Esophagus squamous epithelium (tissue), 5 donors: ENCODE measurements at regions not wholly inside any gene's neighbourhood (a gene's known extent, or its start where the extent isn't known, plus 50 kb on each side); places are given as distances from the start of the nearest gene placed in this dataset.
A peak's percentile ranks its signal among the peaks of the same experiment; 100 is the strongest.
"Not testable (repeated sequence)": the region's sequence is repeated elsewhere in the genome, so short reads cannot be mapped to it uniquely, and the experiment has no call there.

Source experiments
- DNase-seq: peaks from one replicate; lab custom pipeline; 2025; lab: John Stamatoyannopoulos, UW
- H3K27ac ChIP-seq, 4 donors: fragments of 200-600 bp; sonication (generic); one replicate each; pipeline ENCODE4 v1.5.1; 2016 to 2019; ENCODE audit warnings: mild to moderate bottlenecking in 1 of 4
- H3K27me3 ChIP-seq, 4 donors: fragments of 200-600 bp; sonication (generic); 1 replicate in 3 of 4; 2 replicates in 1 of 4; pipeline versions ENCODE4 v1.5.1 to v1.6.0; 2017 to 2021; ENCODE audit warnings: antibody characterized with exemption in 1 of 4
- H3K36me3 ChIP-seq, 3 donors: fragments of 200-600 bp; sonication (generic); one replicate each; pipeline ENCODE4 v1.5.1; 2016 to 2019
- H3K4me1 ChIP-seq, 3 donors: fragments of 200-600 bp; sonication (generic); one replicate each; pipeline ENCODE4 v1.5.1; 2017 to 2019
- H3K4me3 ChIP-seq, 4 donors: fragments of 200-600 bp; sonication (generic); 1 replicate in 3 of 4; 2 replicates in 1 of 4; pipeline ENCODE4 v1.5.1; 2016 to 2019; ENCODE audit warnings: mild to moderate bottlenecking in 2 of 4, moderate library complexity in 1 of 4
- H3K9me3 ChIP-seq, 3 donors: fragments of 200-600 bp; sonication (generic); one replicate each; pipeline ENCODE4 v1.5.1; 2016 to 2019
- CTCF ChIP-seq, 6 experiments: fragments of 450-650 bp in 4 of 6; fragments of 200-600 bp in 2 of 6; sonication (generic) in 2 of 6; IDR thresholded peaks; one replicate each; pipeline ENCODE4 v1.5.1; 2016 to 2019; ENCODE audit warnings: antibody characterized with exemption in 6 of 6, mild to moderate bottlenecking in 4 of 6, moderate library complexity in 4 of 6
- POLR2A ChIP-seq, 4 donors: fragments of 450-650 bp; IDR thresholded peaks; one replicate each; pipeline ENCODE4 v1.6.1; 2017; ENCODE audit warnings: antibody characterized with exemption in 4 of 4, mild to moderate bottlenecking in 4 of 4, moderate library complexity in 3 of 4
- WGBS, 2 donors: methylation state at CpG; one replicate each; pipeline ENCODE4 v1.1.5; 2018; 5-methylcytosine and 5-hydroxymethylcytosine counted together
- intact Hi-C: fragments of 100-400 bp; cut with DNase I; formaldehyde crosslinking; loops from one replicate; pipeline ENCODE4 v1.15.0; 2022
- donor health status: DM: yes; HTN: yes; CAD: no.

GRCh38 chr14:84323450-84323849 is 1206.5 kb upstream of the FLRT2 start:
- Histone ChIP-seq H3K4me3 (no peak overlapping the region), H3K27ac (peak overlapping the region in 1 of 4 donors; percentile 26), H3K9me3 (no peaks in the 10 kb centered on the region), H3K36me3 (no peaks in the 10 kb centered on the region), H3K27me3 (no peaks in the 10 kb centered on the region), H3K4me1 (peaks cover 0 to 9% (median 4%) of the 10 kb centered on the region in 3 donors)
- no peak for DNase-seq
- intact Hi-C loops: no loop called here
- no peak for TF ChIP-seq CTCF (IDR thresholded peaks at IDR 0.05)
- no peak for TF ChIP-seq POLR2A (IDR thresholded peaks at IDR 0.05)
- 66 to 79% methylated on average over 4 of the region's 4 CpGs for WGBS, 2 donors

- Histone ChIP-seq H3K4me1 (peaks cover 0 to 9% (median 4%) of the 10 kb centered on the region in 3 donors), H3K9me3 (no peaks in the 10 kb centered on the region), H3K36me3 (no peaks in the 10 kb centered on the region), H3K27me3 (no peaks in the 10 kb centered on the region), H3K27ac (peak overlapping the region in 1 of 4 donors; percentile 26), H3K4me3 (no peak overlapping the region)
- intact Hi-C loops: no loop called here
- no peak for TF ChIP-seq POLR2A (IDR thresholded peaks at IDR 0.05)
- no peak for DNase-seq
- 15 to 21% methylated on average over 4 of the region's 4 CpGs for WGBS, 2 donors
These were observed 1206.0 kb upstream of the FLRT2 start for GRCh38 chr14:84323978-84324377.

GRCh38 chr14:84336433-84336832 is 1193.5 kb upstream of the FLRT2 start:
- no peak for DNase-seq
- Histone ChIP-seq H3K4me3 (no peak overlapping the region), H3K27me3 (no peaks in the 10 kb centered on the region), H3K36me3 (no peaks in the 10 kb centered on the region), H3K4me1 (peaks cover 0 to 9% (median 0%) of the 10 kb centered on the region in 3 donors), H3K9me3 (peaks cover 0 to 5% (median 2%) of the 10 kb centered on the region in 3 donors), H3K27ac (no peak overlapping the region)
- no peak for TF ChIP-seq POLR2A (IDR thresholded peaks at IDR 0.05)
- intact Hi-C loops: no loop called here

- DNase-seq: no peak
- H3K27me3 ChIP-seq: no peaks in the 10 kb centered on the region
- H3K9me3 ChIP-seq: no peaks in the 10 kb centered on the region
- TF ChIP-seq POLR2A (IDR thresholded peaks at IDR 0.05) (no peak), CTCF (IDR thresholded peaks at IDR 0.05) (no peak)
- intact Hi-C loops: no loop called here
- H3K4me1 ChIP-seq: peaks cover 0 to 18% (median 0%) of the 10 kb centered on the region in 3 donors
- no peak overlapping the region for H3K4me3 ChIP-seq
- H3K27ac ChIP-seq: no peak overlapping the region
- no peaks in the 10 kb centered on the region for H3K36me3 ChIP-seq
- WGBS, 2 donors: 18 to 42% methylated on average over 1 of the region's 1 CpG
These were observed 1189.0 kb upstream of the FLRT2 start for GRCh38 chr14:84340938-84341337.

GRCh38 chr14:84341867-84342266 is 1188.1 kb upstream of the FLRT2 start:
- peaks cover 0 to 18% (median 0%) of the 10 kb centered on the region in 3 donors for H3K4me1 ChIP-seq
- H3K4me3 ChIP-seq, H3K27ac ChIP-seq, H3K9me3 ChIP-seq, intact Hi-C loops, H3K36me3 ChIP-seq, H3K27me3 ChIP-seq, DNase-seq: not testable (repeated sequence)
- WGBS, 2 donors: 61 to 100% methylated on average over 3 of the region's 3 CpGs

GRCh38 chr14:84343656-84344055 is 1186.3 kb upstream of the FLRT2 start:
- WGBS, 2 donors: 38 to 66% methylated on average over 3 of the region's 3 CpGs
- H3K36me3 ChIP-seq: no peaks in the 10 kb centered on the region
- no peaks in the 10 kb centered on the region for H3K9me3 ChIP-seq
- no peak overlapping the region for H3K4me3 ChIP-seq
- H3K27me3 ChIP-seq: no peaks in the 10 kb centered on the region
- H3K27ac ChIP-seq: no peak overlapping the region
- H3K4me1 ChIP-seq: peaks cover 0 to 18% (median 0%) of the 10 kb centered on the region in 3 donors
- intact Hi-C loops: no loop called here
- TF ChIP-seq CTCF (IDR thresholded peaks at IDR 0.05): no peak
- no peak for TF ChIP-seq POLR2A (IDR thresholded peaks at IDR 0.05)
- no peak for DNase-seq

DNA sequence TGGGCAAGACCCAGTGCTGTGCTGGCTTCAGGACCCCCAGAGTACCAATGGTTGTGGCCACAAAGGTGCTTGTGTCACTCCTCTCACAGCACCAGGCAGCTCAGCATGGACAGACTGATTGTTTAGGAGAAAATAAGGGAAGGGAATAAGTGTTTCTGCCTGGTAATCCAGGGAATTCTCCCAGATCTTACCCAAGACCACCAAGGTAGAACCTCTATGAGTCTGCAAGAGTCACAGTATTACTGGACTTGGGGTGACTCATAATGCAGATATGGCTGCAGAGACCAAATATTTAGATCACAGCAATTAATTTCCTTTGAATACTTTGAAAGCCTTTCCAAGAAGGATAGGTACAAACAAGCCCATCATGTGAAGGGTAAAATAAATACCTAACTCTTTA is 1178.3 kb upstream of the FLRT2 start:
- no peak for TF ChIP-seq POLR2A (IDR thresholded peaks at IDR 0.05)
- no peak for TF ChIP-seq CTCF (IDR thresholded peaks at IDR 0.05)
- H3K27ac ChIP-seq: no peak overlapping the region
- no peak overlapping the region for H3K4me3 ChIP-seq
- intact Hi-C loops: no loop called here
- DNase-seq: no peak
- H3K9me3 ChIP-seq: no peaks in the 10 kb centered on the region
- no peaks in the 10 kb centered on the region for H3K36me3 ChIP-seq
- no peaks in the 10 kb centered on the region for H3K27me3 ChIP-seq
- no peaks in the 10 kb centered on the region for H3K4me1 ChIP-seq
